Kidney (tissue), 13 donors: ENCODE measurements at regions not wholly inside any gene's neighbourhood (a gene's known extent, or its start where the extent isn't known, plus 50 kb on each side); places are given as distances from the start of the nearest gene placed in this dataset.

Experiments used
- DNase-seq, 5 donors: peaks; one replicate each; pipeline ENCODE4 v3.0.0-alpha.2; 2013 to 2020
- FAIRE-seq: peaks from 2 replicates; lab custom pipeline; 2012; peaks lifted over from hg19 to GRCh38; lab: Jason Lieb, UNC
- H3K27ac ChIP-seq, 2 donors: one replicate each; pipeline ENCODE4 v1.7.0; 2013; ENCODE audit warnings: low read depth in 2 of 2, low read length in 2 of 2, inconsistent platforms in 1 of 2
- H3K27me3 ChIP-seq: one replicate; pipeline ENCODE4 v1.7.1; 2013; ENCODE audit warnings: low read length, inconsistent platforms; ENCODE audit not compliant: control insufficient read depth, insufficient read depth
- H3K36me3 ChIP-seq, 3 donors: one replicate each; pipeline versions ENCODE4 v1.7.0 to v1.7.1; 2013; ENCODE audit warnings: low read length in 3 of 3, control low read depth in 1 of 3, inconsistent platforms in 1 of 3; ENCODE audit not compliant: insufficient read depth in 3 of 3, control insufficient read depth in 2 of 3
- H3K4me1 ChIP-seq, 3 donors: one replicate each; pipeline versions ENCODE4 v1.7.0 to v1.7.1; 2013; ENCODE audit warnings: low read length in 3 of 3, inconsistent platforms in 1 of 3, low read depth in 1 of 3; ENCODE audit not compliant: control insufficient read depth in 2 of 3, insufficient read depth in 2 of 3
- H3K4me3 ChIP-seq, 3 donors: one replicate each; pipeline versions ENCODE4 v1.7.0 to v1.8.1; 2013; ENCODE audit warnings: low read length in 3 of 3, control low read depth in 1 of 3, inconsistent platforms in 1 of 3
- H3K9ac ChIP-seq, 3 donors: one replicate each; pipeline versions ENCODE4 v1.7.0 to v1.7.1; 2013; ENCODE audit warnings: low read length in 3 of 3, control low read depth in 1 of 3, inconsistent platforms in 1 of 3
- H3K9me3 ChIP-seq, 3 donors: one replicate each; pipeline versions ENCODE4 v1.7.0 to v1.7.1; 2013; ENCODE audit warnings: low read length in 3 of 3, control low read depth in 1 of 3, inconsistent platforms in 1 of 3; ENCODE audit not compliant: control insufficient read depth in 2 of 3, insufficient read depth in 1 of 3
- CTCF ChIP-seq: IDR thresholded peaks from 3 replicates; pipeline ENCODE4 v1.5.1; 2012; ENCODE audit warnings: mild to moderate bottlenecking, moderate library complexity, borderline replicate concordance; ENCODE audit not compliant: insufficient read depth; ENCODE audit errors: extremely low read depth
- intact Hi-C: fragments of 100-400 bp; cut with DNase I; formaldehyde crosslinking; loops from one replicate; pipeline ENCODE4 v1.11.1; 2022
- donor health status: control.
- donor health status: control.
- donor health status: control.
- donor health status: control.
- donor health status: control.
- donor health status: DM: yes; HTN: yes; CAD: no.
- donor health status: Normal renal cell carcinoma (clear cell type).

GRCh38 chr2:240362216-240362755, 73.2 kb upstream of the GPC1 start:
- H3K9me3 ChIP-seq = peaks cover 0 to 15% (median 4%) of the 10 kb centered on the region in 3 donors
- H3K9ac ChIP-seq = no peak overlapping the region
- no peak overlapping the region for H3K4me3 ChIP-seq
- FAIRE-seq (no peak), DNase-seq (no peak)
- intact Hi-C loops = no loop called here
- H3K36me3 ChIP-seq = no peaks in the 10 kb centered on the region
- H3K27ac ChIP-seq = no peak overlapping the region
- no peaks in the 10 kb centered on the region for H3K27me3 ChIP-seq
- H3K4me1 ChIP-seq = no peaks in the 10 kb centered on the region
- TF ChIP-seq CTCF = no peak

- peak in 1 of 5 donors; percentile 64 for DNase-seq
- Histone ChIP-seq H3K9me3 (peaks cover 0 to 15% (median 4%) of the 10 kb centered on the region in 3 donors), H3K4me1 (no peaks in the 10 kb centered on the region), H3K27ac (no peak overlapping the region), H3K4me3 (no peak overlapping the region), H3K27me3 (no peaks in the 10 kb centered on the region), H3K9ac (no peak overlapping the region), H3K36me3 (no peaks in the 10 kb centered on the region)
- intact Hi-C loops = no loop called here
- no peak for FAIRE-seq
- TF ChIP-seq CTCF = no peak
Observed at GRCh38 chr2:240362826-240363745, 72.4 kb upstream of the GPC1 start.

GRCh38 chr2:240363746-240364581, 71.5 kb upstream of the GPC1 start:
- no peak overlapping the region for H3K4me3 ChIP-seq
- no peak for FAIRE-seq
- no peaks in the 10 kb centered on the region for H3K4me1 ChIP-seq
- intact Hi-C loops = no loop called here
- TF ChIP-seq CTCF = no peak
- no peaks in the 10 kb centered on the region for H3K27me3 ChIP-seq
- peaks cover 0 to 15% (median 4%) of the 10 kb centered on the region in 3 donors for H3K9me3 ChIP-seq
- no peaks in the 10 kb centered on the region for H3K36me3 ChIP-seq
- H3K27ac ChIP-seq = no peak overlapping the region
- H3K9ac ChIP-seq = no peak overlapping the region
- peak in 4 of 5 donors; percentile 45 to 58 (median 52) for DNase-seq
